GM19452 (cell line): ENCODE measurements at regions not wholly inside any gene's neighbourhood (a gene's known extent, or its start where the extent isn't known, plus 50 kb on each side); places are given as distances from the start of the nearest gene placed in this dataset.

ENCODE experiments used
- ATAC-seq: cut with Tn5 transposase; IDR thresholded peaks from one replicate; pipeline ENCODE4 v1.9.1; 2021; ENCODE audit not compliant: unreplicated experiment

DNA sequence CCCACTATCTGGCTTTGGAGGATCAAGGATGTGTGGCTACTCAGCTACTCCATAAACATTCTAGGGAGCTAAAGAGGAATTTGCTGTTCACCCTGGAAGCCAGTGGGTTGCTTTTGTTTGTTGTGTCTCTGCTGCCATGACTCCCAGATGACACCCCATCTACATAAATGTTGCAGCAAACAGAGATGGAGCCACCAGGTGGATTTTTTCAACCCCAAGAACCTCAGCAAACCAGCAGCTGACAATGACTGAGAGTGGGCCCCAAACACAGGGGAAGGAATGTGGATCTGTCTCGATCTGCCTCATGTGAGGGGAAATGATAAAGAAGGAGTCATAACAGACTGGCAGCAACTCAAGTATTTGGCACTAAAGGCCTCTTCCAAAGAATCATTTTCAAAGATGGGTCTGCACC is 132.7 kb upstream of the TNC start:
- ATAC-seq: no peak

DNA sequence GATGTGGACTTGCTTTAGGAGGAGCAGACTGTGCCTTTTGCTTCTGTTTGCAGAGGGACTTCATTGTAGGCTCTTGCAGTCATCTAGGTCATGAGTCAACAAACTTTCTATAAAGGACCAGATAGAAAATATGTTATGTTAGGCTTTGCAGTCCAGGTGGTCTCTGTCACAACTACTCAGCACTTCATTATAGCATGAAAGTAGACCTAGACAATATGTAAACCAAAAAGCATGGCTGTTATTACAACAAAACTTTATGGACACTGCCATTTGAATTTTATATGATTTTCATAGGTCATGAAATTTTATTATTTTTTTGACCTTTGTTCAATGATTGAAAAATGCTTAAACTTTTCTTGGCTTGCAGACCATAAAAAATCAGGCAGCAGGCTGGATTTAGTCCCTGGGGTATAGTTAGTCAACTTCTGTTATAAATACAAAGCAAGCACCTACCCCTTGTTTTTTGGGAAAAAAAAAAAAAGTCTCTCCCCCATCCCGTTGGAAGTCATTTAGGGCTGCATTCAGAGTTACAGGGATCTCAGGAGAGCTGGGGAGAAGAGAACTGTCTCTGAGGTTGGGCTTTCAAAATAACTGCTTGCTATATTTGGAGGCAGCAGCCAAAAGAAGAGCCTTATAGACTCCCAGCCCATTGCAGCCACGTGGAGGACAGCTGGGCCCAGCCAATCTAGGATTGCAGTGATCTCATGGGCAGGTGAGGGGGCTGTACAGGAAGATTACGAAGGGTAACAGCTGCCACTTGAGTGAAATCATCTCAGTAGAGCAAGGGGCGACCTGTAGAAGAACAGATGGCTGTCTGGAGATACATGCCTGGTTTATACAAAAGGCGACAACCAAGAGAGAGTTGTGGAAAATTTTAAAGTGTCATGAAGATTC is 136.6 kb upstream of the TNC start:
- ATAC-seq: no peak

DNA sequence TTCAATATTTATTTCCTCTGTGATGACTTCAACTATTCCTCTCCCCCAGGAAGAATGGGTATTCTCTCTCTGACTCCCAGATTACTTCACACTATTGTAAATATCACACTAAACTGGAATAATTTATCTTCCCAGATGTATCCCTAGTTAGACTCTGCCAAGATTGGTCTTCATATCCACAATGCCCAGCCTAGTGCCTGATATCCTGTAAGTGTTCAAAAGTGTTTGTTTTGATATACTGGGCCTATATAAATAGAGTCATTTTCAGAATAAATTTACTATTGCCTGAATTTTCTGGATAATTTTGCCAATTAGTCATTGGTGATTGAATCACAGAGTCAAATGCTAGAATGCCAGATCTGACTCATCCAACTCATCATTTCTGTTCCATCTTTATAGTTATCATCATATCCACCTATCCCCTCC is 143.7 kb upstream of the TNC start:
- no peak for ATAC-seq

DNA sequence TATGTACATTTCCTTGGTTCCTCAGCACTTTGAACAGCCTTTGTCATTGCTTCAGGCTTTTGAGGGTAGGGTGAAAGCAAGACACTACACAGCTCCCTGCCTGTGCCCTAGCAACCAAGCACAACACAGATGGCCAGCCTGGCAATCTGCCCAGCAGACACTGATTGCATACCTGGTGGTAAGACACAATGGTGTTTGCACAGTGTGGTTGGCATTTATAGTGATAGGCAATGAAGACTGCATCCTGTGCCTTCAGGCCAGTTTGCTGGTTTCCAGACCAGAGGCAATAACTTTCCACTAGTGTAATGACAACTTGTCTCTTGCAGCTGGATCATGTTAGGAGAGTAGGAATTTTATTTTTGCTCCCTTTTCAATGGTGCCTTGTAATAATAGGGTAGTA is 144.5 kb upstream of the TNC start:
- ATAC-seq: no peak

DNA sequence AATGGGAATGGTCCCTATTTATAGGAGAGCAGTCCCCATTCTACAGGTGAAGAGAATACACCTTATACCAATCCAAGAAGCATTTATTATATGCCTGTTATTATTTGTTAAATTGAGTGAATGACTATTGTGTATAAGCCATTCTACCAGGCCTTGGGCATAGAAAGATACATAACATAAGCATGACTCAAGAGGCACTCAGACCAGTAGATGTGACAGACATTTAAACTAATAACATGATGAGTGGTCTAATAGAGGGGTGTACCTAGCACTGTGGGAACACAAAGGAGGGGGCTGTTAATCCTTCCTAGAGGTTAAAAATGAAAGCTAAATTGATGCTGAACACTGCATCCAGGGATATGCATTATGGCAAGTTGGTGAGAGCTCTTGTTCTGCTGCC is 145.0 kb upstream of the TNC start:
- ATAC-seq: no peak

DNA sequence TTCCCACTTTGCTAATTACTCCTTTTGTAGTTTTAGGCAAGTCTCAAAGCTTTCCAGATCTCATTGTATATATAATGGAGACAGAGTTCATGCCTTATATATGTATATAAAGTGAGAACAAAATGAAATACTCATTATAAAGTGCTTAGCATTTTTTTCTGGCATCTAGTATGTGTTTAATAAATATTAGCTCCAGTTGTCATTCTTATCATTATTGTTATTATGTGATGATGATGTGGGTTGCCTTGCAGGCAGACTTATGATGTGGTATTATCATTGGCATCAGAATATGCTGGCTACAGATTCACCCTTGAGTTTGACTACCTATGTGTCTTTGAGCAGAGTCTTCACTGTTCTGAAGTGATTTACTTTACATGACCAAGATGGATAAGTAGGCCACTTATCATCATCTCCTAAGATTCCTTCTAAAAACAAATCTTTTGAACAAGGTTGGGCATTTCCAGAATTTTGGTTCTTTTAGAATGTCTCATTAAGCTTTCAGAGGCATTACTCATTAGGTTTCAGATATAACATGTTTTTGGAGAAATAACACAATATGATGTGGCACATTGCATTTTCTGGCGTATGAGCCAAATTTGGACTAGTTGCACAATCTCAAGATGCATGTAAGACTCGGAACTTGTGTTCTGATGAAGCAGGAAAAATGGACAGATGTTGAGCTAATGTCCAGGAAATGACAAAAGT is 145.6 kb upstream of the TNC start:
- ATAC-seq: no peak

DNA sequence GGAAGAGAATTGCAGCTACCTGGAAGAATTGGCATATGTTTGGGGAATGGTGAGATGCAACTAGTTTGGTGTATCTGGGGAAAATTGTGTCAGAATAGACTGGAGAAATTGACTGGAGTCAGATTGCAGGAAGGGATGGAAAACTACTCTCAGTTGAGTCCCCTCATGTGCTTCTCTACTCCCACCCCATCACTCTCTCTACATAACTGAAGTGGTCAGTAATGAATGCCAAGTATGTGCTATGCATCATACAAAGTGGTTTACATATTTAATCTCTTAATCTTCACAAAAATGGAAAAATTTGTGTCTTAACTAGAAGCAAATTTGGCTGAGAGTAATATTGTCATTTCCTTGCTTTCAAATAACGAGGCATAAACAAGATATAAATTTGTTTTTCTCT is 146.4 kb upstream of the TNC start:
- no peak for ATAC-seq

DNA sequence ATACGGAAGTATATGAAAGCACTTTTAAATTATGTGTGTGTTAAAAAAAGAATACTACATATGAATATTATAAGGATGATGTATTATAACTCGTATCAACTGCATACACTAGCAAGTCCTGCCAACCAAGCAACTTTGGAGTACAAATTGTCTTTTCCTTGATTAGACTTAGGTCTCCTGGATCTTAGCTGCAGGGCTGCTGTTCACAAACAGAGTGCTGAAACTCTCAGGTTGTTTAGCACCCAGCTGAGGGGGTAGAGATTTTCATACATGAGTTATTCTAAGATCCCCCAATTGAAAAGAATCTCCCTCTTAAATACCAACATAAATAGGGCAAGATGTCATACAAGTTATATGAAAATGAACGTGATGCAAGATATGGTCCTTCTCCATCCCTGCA is 149.8 kb upstream of the TNC start:
- no peak for ATAC-seq

DNA sequence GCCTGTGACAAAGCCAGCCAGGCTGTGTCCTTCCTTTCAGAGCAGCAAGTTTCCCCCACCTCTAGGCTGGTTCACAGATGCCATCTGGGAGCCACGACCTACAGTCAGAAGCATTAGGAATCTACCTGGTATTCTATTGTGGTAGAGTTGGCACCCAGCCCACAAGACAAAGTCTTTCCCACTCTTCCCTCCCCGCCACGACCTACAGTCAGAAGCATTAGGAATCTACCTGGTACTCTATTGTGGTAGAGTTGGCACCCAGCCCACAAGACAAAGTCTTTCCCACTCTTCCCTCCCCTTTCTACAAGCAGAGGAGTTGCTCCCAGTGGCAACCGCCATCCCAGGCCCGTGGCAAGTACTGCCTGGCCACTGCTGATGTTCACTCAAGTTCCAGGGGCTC is 157.8 kb upstream of the TNC start:
- no peak for ATAC-seq

DNA sequence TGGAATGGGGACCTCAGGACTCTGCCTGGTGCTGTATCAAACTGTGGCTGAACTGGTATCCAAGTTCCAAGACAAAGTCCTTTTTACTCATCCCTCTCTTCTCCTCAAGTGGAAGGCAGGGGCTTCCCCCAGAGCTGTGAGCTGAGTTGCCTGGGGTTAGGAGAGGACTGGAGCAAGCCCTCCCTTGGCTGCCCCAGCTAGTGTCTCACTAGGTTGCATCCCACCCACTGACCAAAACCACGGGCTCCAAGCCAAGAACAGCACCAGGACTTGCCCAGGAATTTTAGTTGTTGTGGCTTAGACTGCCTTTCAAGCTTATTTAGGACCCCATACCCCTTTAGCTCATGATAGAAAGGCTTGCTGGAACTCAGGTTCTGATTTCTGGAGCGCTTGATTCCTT is 158.7 kb upstream of the TNC start:
- no peak for ATAC-seq

DNA sequence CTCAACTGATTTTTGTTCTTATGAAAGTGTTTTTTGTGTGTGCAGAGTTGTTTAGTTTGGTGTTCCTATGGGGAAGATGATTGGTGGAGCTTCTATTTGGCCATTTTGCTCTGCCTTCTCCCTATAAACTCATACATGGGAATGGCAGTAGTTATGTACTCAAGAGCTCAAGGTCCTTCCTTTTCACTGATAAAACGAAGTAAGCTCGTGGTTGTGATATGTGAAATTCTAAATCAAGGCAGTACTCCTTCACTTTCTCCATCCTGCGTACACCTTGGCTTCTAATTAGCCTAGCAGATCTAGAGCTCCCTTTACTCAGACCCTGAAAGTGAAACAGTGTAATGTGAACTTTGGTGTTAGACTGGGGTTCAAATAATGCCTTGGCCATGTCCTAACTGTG is 159.3 kb upstream of the TNC start:
- no peak for ATAC-seq

DNA sequence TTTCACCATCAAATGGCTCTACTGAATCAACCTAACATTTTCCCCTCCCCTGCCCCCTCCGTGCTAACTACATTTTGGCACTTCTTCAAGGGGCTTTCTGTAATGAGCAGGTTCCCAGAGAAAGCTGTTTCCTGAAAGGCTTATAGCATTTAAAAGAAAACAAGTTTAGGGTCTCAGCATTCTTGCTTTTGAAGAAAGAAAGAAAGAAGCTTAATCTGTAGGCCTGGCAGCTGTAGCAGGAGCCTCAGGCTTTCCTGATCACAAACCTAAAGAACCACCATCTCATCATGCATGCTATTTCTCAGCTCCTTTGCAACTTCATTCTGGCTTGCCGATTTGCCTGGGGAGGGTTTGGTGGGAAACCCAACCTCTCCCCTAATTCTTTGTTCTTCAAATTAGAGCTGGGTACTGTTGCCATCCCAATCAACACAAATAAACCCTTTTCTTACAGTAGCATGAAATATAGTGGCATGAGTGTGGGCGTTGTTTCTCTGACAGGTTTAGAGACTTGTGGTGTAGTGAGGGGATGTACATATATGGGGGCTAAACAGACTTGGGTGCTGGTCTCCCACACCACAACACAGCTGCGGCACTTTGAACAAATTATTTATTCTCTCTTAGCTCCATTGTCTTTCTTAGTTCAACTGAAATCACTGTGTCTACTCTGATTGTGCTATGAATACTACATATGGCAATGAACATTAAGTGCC is 160.5 kb upstream of the TNC start:
- no peak for ATAC-seq

DNA sequence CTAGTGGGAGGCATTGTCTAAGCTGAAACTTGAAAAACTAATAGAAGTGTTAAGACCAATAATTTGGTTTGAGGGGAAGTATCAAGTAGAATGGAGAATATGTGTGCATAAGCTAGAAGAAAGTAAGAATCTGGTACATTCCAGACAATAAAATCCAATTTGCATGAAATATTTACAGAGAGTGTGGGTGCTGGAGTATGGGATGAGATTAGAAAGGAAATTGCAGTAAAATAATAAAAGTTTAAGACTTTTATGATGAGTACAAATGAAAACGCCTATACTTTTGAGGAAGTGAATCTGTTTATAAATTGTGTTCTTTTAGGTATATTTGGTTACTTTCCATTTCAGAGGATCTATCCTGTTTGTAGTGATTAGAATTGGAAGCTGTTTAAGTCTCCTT is 165.4 kb upstream of the TNC start:
- ATAC-seq: no peak

DNA sequence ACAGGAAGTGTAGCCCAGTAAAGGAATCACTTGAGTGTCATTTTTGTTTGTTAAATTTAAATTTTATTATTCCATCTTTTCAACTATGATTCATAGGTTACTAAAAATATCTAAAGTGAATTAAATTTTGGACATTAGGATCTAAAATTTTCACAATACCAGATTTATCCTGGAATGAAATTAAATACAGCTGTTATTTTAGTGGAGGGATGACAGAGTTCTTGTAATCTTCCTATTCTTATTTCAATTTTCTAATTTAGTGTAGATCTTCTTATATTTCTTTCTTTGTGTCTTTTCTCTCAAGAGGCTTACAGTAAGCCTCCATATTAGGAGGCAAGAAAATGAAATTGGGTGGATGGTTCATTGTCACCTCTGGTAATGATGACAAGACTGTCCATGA is 167.9 kb upstream of the TNC start:
- ATAC-seq: no peak

DNA sequence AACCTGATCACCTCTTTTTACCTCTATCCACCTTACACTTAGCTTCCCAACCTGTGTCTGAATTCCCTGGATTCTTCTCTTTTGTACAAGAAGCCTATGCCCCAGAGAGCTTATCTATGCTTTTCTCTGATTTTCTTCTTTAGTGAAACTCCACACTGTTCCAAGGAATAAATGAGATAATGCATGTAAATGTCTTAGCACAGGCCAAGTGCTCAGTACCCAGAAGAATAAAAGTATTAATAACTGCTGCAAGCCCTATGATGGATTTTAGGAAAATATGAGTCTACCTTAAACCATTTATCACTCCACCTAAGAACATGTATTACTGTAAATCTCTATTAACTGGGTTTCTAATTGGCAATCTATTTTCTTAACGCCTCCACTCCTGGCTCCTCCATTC is 168.5 kb upstream of the TNC start:
- no peak for ATAC-seq

DNA sequence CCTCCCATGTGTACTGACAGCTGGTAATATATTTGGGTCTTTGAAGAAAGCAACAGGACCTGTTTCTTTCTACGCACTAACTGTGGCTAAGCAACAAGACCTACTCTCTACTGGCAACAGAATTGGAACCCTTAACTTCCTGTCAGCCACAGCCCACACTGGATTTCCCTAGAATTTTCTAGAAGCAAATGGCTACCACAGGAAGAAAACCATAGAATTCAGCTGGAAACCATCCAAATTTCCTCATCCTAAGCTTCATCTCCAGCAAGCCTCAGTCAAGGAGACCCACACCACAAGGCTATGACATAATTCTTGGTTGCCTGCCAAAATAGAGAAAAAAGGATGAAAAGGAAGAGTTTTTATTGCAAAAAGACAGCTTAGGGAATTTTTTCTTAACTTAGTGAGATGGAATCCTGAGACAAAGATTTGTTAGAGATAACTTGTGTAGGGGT is 171.8 kb upstream of the TNC start:
- ATAC-seq: no peak

DNA sequence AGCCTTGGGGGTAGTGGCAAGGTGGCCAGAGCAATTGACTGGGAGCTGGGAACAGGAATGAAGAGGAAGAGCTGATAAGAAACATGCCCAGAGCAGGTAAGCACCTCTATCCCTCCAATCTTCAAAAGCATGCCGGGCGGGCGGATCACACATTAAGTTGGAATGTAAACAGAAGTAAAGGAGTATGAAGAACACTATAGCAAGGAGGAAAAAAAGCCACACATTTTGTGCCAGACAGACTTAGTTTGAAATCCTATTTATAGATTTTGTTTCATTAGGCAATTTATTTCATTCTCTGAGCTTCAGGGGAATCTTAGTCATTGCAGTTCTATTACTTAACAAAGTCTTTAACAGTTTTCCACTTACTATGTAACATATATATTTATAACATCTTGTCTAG is 173.9 kb upstream of the TNC start:
- no peak for ATAC-seq

DNA sequence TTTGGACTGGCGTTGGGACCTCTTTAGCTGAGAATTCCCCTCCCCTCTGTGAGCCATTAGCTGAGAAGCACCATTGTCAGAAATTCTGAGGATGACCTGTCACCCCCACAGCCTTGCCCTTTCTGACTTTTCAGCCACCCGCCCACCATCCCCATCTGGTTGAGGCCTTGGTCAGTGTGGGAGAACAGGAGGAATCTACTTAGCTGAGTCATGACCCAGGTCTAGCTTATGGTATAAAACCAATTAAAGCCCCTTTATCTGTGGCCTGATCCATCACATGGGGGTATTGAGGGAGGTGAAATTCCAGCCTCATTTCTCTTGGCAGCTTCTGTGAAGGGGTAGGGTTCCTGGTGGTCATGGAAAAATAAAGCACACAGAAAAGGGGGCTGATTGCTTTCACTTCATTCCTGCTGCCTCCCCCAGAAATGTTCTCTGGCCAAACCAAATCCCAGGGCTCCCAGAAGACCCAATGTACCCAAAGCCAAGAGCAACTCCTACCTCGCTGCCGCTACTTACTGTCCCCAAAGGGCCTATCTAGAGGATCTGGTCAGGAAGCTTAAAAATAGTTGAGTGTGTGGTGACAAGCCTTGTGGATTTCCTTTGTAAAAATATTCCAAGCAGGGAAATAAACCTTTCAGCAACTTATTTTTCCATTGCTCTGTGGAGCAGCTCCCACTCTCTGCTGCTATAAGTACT is 174.8 kb upstream of the TNC start:
- ATAC-seq: no peak

DNA sequence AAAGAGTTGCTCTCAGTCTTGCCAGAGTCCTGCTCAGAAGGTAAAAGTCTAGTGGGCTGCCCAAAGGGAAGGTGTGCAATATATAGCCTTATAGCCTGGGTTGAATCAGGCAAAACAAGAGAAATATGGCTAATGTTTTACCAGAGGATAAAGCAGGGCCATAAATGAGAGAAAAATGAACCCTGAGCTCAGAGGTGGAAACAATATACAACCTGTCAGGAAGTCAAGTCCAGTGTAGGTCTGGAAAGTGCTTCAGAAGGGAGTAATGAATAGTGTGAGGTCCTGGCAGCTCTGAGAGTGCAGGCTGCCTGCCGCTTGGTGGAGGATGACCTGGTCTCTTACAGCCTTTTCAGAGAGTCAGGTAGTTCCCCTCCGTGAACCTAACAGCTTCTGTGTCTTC is 177.8 kb upstream of the TNC start:
- ATAC-seq: no peak

DNA sequence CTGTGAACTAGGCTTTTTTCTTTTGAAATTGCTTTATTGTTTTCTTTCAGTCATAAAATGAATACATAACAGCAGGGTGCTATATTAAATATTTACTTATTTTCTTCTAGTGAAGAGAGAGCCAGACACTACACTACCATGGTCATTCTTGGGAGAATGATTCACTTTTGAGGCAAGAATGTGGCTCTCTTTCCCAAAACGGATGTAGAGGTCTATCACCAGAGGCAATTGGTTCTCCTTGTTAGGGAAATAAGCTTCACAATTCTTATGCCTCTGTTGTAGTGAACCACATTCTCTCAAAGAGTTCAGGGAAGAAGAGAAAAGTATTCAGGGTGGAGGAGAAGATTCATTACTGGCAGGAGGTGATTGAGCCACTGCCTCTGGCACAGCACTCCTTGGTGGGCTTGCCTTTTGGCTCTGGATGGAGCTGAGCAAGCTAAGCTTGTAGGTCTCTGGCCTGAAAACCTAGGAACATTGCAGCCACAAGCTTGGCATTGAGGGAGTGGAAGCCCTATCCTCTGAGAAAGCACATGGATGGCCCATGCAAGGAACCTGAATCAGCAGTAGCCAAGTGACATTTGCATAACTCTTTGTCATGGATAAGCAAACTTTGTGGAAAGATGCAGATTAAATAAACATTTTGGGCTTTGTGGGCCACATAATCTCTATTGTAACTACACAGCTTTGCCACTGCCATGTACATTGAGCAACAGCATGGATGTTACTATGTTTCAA is 179.0 kb upstream of the TNC start:
- ATAC-seq: no peak

DNA sequence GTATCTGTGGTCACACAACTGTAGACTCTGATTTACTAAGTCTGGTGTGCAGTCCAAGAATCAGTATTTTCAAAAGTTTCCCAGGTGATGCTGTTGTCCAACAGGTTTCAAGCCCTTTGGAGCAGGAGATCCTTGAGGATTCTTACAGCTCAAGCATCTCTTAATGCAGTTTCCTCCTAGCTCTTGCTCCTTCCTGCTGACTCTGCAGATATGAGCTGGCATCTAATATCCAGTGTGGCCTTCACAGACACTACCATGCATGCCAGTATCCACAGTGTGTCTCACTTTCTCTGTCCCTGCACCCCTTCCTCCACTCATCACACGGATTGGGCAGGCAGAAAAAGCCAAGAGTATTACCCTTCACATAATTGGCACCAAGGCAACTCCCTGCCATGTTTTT is 182.2 kb upstream of the TNC start:
- ATAC-seq: no peak
